Nephron progenitor cell (in vitro differentiated cells): ENCODE measurements at regions not wholly inside any gene's neighbourhood (a gene's known extent, or its start where the extent isn't known, plus 50 kb on each side); places are given as distances from the start of the nearest gene placed in this dataset.

Experiments
- DNase-seq: peaks from one replicate; pipeline ENCODE4 v3.0.0; 2021
- H3K27ac Mint-ChIP-seq: 2 replicates; pipeline ENCODE4 v1.8.0; 2021; ENCODE audit warnings: mild to moderate bottlenecking, moderate library complexity, mixed read lengths
- H3K27me3 Mint-ChIP-seq: 2 replicates; pipeline ENCODE4 v1.8.0; 2021; ENCODE audit warnings: mild to moderate bottlenecking, low read depth, mixed read lengths; ENCODE audit not compliant: poor library complexity
- H3K36me3 Mint-ChIP-seq: 2 replicates; pipeline ENCODE4 v1.8.0; 2021; ENCODE audit warnings: low read depth, mixed read lengths
- H3K4me1 Mint-ChIP-seq: 2 replicates; pipeline ENCODE4 v1.8.0; 2021; ENCODE audit warnings: mixed read lengths
- H3K4me3 Mint-ChIP-seq: 2 replicates; pipeline ENCODE4 v1.8.0; 2021; ENCODE audit warnings: mild to moderate bottlenecking, moderate library complexity, mixed read lengths
- H3K9me3 Mint-ChIP-seq: 2 replicates; pipeline ENCODE4 v1.8.0; 2021; ENCODE audit warnings: mild to moderate bottlenecking, moderate library complexity, mixed read lengths
- CTCF ChIP-seq: fragments of 200-600 bp; sonication (generic); IDR thresholded peaks from 2 replicates; pipeline ENCODE4 v1.5.0; 2021; ENCODE audit warnings: antibody characterized with exemption

GRCh38 chr1:168939110-168939946 is 167.2 kb upstream of the ATP1B1 start:
- H3K27me3 Mint-ChIP-seq: no peaks in the 10 kb centered on the region
- no peak for DNase-seq

GRCh38 chr1:168939947-168940223 is 166.6 kb upstream of the ATP1B1 start:
- Mint-ChIP-seq H3K4me1 (no peaks in the 10 kb centered on the region), H3K9me3 (peaks cover 10% of the 10 kb centered on the region), H3K27me3 (no peaks in the 10 kb centered on the region), H3K27ac (no peak overlapping the region), H3K36me3 (no peaks in the 10 kb centered on the region), H3K4me3 (no peak overlapping the region)
- no peak for TF ChIP-seq CTCF
- no peak for DNase-seq

More at GRCh38 chr1:168939110-168939946, 167.2 kb upstream of the ATP1B1 start:
- H3K4me3 Mint-ChIP-seq: no peak overlapping the region
- no peak for TF ChIP-seq CTCF
- peaks cover 15% of the 10 kb centered on the region for H3K9me3 Mint-ChIP-seq
- H3K4me1 Mint-ChIP-seq: no peaks in the 10 kb centered on the region
- no peaks in the 10 kb centered on the region for H3K36me3 Mint-ChIP-seq
- H3K27ac Mint-ChIP-seq: no peak overlapping the region

DNA sequence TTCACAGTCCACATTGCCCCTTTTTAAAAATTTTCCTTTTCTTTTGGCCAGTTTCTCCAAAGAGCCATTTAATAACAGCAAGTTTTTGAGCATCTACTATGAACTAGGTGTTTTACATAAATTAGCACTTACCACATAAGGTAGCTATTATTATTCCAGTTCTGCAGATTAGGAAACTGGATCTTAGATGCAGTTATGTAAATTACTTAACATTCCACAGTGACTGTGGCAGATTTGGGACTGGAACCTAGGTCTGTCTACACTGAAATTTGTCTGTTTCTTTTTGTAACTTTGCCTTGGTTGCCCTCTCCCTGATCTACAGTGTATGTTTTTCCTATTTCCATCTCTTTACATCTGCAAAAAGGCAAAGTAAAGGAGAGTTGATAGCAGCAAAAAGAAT is 164.8 kb upstream of the ATP1B1 start:
- H3K4me3 Mint-ChIP-seq: no peak overlapping the region
- DNase-seq: no peak

DNA sequence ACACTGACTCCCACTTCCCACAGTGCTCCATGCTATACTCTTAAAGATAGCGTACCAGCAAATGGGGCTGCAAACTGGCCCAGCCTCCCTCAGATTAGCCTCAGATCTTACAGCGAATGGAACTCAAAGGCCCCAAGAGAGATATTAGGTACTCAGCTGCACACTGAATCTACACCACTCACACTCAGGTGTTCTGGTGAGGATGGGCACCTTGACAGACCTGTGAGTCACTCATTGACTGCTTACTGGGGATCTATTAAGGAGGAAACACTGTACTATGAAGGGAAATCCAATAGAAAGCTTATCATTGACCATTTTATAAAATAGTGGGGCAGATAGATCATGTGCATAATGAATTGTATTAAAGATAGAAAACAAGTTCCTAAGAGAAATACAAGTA is 164.3 kb upstream of the ATP1B1 start:
- no peak overlapping the region for H3K27ac Mint-ChIP-seq
- H3K4me1 Mint-ChIP-seq: no peaks in the 10 kb centered on the region
- no peak for TF ChIP-seq CTCF
- no peak for DNase-seq
- H3K27me3 Mint-ChIP-seq: no peaks in the 10 kb centered on the region
- H3K36me3 Mint-ChIP-seq: no peaks in the 10 kb centered on the region
- H3K4me3 Mint-ChIP-seq: no peak overlapping the region
- no peaks in the 10 kb centered on the region for H3K9me3 Mint-ChIP-seq

More for the DNA sequence above, 164.8 kb upstream of the ATP1B1 start:
- no peaks in the 10 kb centered on the region for H3K27me3 Mint-ChIP-seq
- H3K36me3 Mint-ChIP-seq: no peaks in the 10 kb centered on the region
- no peaks in the 10 kb centered on the region for H3K9me3 Mint-ChIP-seq
- TF ChIP-seq CTCF: no peak
- no peaks in the 10 kb centered on the region for H3K4me1 Mint-ChIP-seq
- H3K27ac Mint-ChIP-seq: no peak overlapping the region

DNA sequence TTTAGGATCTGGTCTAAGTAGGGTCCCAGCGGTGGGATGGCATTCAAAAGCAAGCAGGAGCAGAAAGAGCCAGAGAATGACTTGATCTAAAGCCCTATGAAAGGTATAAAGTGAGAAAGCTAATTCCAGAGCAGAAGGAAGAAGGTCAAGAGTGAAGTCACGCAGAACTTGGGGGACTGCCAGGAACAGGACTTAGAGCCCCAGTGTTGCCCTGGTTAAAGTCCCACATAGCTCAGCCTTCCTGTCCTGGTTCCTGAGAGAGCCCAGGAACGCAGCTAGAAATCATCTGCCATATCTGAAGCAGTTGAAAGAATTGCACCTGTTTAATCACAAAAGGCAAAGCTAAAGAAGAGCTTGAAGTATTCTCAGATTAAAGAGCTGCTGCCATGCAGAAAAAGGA is 160.6 kb upstream of the ATP1B1 start:
- Mint-ChIP-seq H3K9me3 (no peaks in the 10 kb centered on the region), H3K4me1 (no peaks in the 10 kb centered on the region), H3K4me3 (no peak overlapping the region), H3K27ac (peak overlapping the region; percentile 6), H3K36me3 (no peaks in the 10 kb centered on the region), H3K27me3 (no peaks in the 10 kb centered on the region)
- TF ChIP-seq CTCF: no peak
- DNase-seq: no peak

DNA sequence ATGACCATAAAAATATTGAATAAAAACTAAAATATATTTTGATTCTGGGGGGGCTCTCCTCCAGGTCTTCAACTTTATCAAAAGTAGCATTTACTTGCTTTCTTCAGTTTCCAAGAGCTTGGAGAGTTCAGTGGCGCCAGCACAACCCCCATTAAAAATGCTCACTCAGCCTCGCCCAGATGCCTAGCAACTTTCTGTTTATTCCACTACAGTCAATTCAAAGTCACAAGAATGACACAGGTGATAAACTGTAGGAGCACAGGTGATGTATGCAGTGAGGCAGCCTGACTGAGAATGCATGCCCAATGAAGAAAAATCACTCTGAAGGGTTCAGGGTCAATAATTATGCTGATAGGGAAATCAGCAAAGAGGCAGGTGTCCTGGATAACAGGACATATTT is 159.4 kb upstream of the ATP1B1 start:
- no peak for TF ChIP-seq CTCF
- Mint-ChIP-seq H3K27me3 (no peaks in the 10 kb centered on the region), H3K27ac (no peak overlapping the region), H3K4me3 (no peak overlapping the region), H3K9me3 (no peaks in the 10 kb centered on the region), H3K36me3 (no peaks in the 10 kb centered on the region), H3K4me1 (no peaks in the 10 kb centered on the region)
- DNase-seq: no peak
